ENCODE measurements at regions not wholly inside any gene's neighbourhood (a gene's known extent, or its start where the extent isn't known, plus 50 kb on each side); places are given as distances from the start of the nearest gene placed in this dataset.

DNA sequence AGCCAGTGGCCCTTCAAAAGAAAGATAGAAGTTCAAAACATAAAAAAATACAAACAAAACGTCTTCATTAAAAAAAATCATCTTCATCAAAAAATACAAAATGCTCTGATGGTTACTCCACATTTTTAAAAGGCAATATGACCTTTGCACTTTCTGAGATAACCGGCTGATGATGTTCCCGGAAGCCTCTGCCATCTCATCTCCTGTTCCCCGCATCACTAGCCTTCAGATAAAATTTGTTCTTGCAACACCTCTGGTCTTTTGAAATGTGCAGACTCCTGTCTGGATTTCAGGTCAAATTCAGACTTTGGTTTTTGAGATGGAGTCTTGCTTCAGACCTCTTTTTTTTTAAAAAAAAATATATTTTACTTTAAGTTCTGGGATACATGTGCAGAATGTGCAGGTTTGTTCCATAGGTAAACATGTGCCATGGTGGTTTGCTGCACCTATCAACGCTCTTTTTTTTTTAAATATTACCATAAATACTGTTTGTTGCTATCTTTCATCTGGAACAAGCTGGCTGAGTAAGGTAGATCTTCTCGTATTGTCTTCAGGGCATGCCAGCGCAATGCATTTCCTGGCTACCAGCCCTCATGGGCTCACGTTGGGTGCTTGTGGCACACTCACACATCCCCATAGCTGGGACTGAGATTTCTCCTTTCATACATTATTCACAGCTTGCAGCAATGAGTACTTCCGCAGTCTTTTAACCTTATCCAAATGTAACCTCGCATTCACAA lies 418.9 kb upstream of the ARGLU1 start:
- no peak overlapping the region for H3K27ac ChIP-seq (ENCODE audit: low read depth, low read length)
- peaks cover 15% of the 10 kb centered on the region for H3K4me1 Mint-ChIP-seq (ENCODE audit: low read depth, unreplicated experiment)
- H3K79me2 ChIP-seq (ENCODE audit: insufficient read depth, low read length) = no peaks in the 10 kb centered on the region
- H3K36me3 ChIP-seq (ENCODE audit: insufficient read depth, low read length) = no peaks in the 10 kb centered on the region
- H3K4me1 ChIP-seq (ENCODE audit: insufficient read depth, low read length) = no peaks in the 10 kb centered on the region
- FAIRE-seq (no peak), DNase-seq (ENCODE audit: low read depth) (no peak)
- TF ChIP-seq CTCF (IDR thresholded peaks at IDR 0.05; ENCODE audit: insufficient read depth, low read depth, low read length) (no peak), EZH2 (IDR thresholded peaks at IDR 0.05; ENCODE audit: insufficient read depth, low read length) (no peak)
- no peak overlapping the region for H3K27ac Mint-ChIP-seq (ENCODE audit: unreplicated experiment)
- no peak overlapping the region for H3K4me3 Mint-ChIP-seq (ENCODE audit: unreplicated experiment)
- no peaks in the 10 kb centered on the region for H3K27me3 ChIP-seq (ENCODE audit: insufficient read depth, low read length)
- H3K36me3 Mint-ChIP-seq (ENCODE audit: low read depth, unreplicated experiment) = no peaks in the 10 kb centered on the region
- H3K27me3 Mint-ChIP-seq (ENCODE audit: low read depth, unreplicated experiment) = no peaks in the 10 kb centered on the region
- H3K9ac ChIP-seq (ENCODE audit: low read length) = no peak overlapping the region
- no peak overlapping the region for H3K4me3 ChIP-seq (ENCODE audit: insufficient read depth, low read depth, low read length)
- H4K20me1 ChIP-seq (ENCODE audit: insufficient read depth, low read length) = no peaks in the 10 kb centered on the region
- no peaks in the 10 kb centered on the region for H3K9me3 Mint-ChIP-seq (ENCODE audit: unreplicated experiment)
- no peak overlapping the region for H3K4me2 ChIP-seq (ENCODE audit: low read length)
- H2AFZ ChIP-seq (ENCODE audit: low read depth, low read length) = no peak overlapping the region
- H3K9me3 ChIP-seq (ENCODE audit: insufficient read depth, low read depth, low read length) = no peaks in the 10 kb centered on the region

- no peaks in the 10 kb centered on the region for H3K36me3 Mint-ChIP-seq (ENCODE audit: low read depth, unreplicated experiment)
- no peak overlapping the region for H3K4me3 ChIP-seq (ENCODE audit: insufficient read depth, low read depth, low read length)
- FAIRE-seq = no peak
- H3K27me3 Mint-ChIP-seq (ENCODE audit: low read depth, unreplicated experiment) = no peaks in the 10 kb centered on the region
- H3K4me1 ChIP-seq (ENCODE audit: insufficient read depth, low read length) = no peaks in the 10 kb centered on the region
- DNase-seq (ENCODE audit: low read depth) = peak; percentile 20
- no peak overlapping the region for H3K27ac ChIP-seq (ENCODE audit: low read depth, low read length)
- no peaks in the 10 kb centered on the region for H3K36me3 ChIP-seq (ENCODE audit: insufficient read depth, low read length)
- TF ChIP-seq CTCF (IDR thresholded peaks at IDR 0.05; ENCODE audit: insufficient read depth, low read depth, low read length) = no peak
- no peak for TF ChIP-seq EZH2 (IDR thresholded peaks at IDR 0.05; ENCODE audit: insufficient read depth, low read length)
- no peaks in the 10 kb centered on the region for H3K9me3 Mint-ChIP-seq (ENCODE audit: unreplicated experiment)
- H4K20me1 ChIP-seq (ENCODE audit: insufficient read depth, low read length) = no peaks in the 10 kb centered on the region
- no peak overlapping the region for H3K4me2 ChIP-seq (ENCODE audit: low read length)
- H3K4me1 Mint-ChIP-seq (ENCODE audit: low read depth, unreplicated experiment) = peaks cover 15% of the 10 kb centered on the region
- no peak overlapping the region for H3K27ac Mint-ChIP-seq (ENCODE audit: unreplicated experiment)
- H2AFZ ChIP-seq (ENCODE audit: low read depth, low read length) = no peak overlapping the region
- no peak overlapping the region for H3K4me3 Mint-ChIP-seq (ENCODE audit: unreplicated experiment)
- no peaks in the 10 kb centered on the region for H3K79me2 ChIP-seq (ENCODE audit: insufficient read depth, low read length)
- H3K9me3 ChIP-seq (ENCODE audit: insufficient read depth, low read depth, low read length) = no peaks in the 10 kb centered on the region
- no peak overlapping the region for H3K9ac ChIP-seq (ENCODE audit: low read length)
- no peaks in the 10 kb centered on the region for H3K27me3 ChIP-seq (ENCODE audit: insufficient read depth, low read length)
Observed at GRCh38 chr13:106986033-106986484, 418.1 kb upstream of the ARGLU1 start.

DNA sequence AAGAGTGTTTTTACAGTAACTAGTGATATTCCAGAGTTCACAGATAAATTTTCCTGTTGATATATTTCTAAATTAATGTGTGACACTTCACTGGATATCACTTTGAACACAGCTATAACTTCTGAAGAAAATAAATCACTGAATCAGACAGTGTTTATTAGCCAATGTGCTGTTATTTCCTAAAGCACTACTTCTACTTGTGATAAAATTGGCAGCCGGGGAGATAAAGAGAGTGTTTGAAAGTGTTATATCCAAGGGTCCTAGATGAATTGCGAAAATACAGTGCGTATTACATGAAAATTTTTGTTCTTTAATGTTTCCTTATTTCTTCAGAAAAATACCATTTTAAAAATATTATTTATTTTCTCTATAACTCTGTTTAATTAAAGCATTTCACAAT lies 417.5 kb upstream of the ARGLU1 start:
- Mint-ChIP-seq H3K36me3 (ENCODE audit: low read depth, unreplicated experiment) (no peaks in the 10 kb centered on the region), H3K4me1 (ENCODE audit: low read depth, unreplicated experiment) (peaks cover 13% of the 10 kb centered on the region), H3K9me3 (ENCODE audit: unreplicated experiment) (no peaks in the 10 kb centered on the region), H3K27ac (ENCODE audit: unreplicated experiment) (no peak overlapping the region), H3K4me3 (ENCODE audit: unreplicated experiment) (no peak overlapping the region), H3K27me3 (ENCODE audit: low read depth, unreplicated experiment) (no peaks in the 10 kb centered on the region)
- no peak for DNase-seq (ENCODE audit: low read depth)
- Histone ChIP-seq H3K9ac (ENCODE audit: low read length) (no peak overlapping the region), H3K27ac (ENCODE audit: low read depth, low read length) (no peak overlapping the region), H3K27me3 (ENCODE audit: insufficient read depth, low read length) (no peaks in the 10 kb centered on the region), H4K20me1 (ENCODE audit: insufficient read depth, low read length) (no peaks in the 10 kb centered on the region), H3K9me3 (ENCODE audit: insufficient read depth, low read depth, low read length) (no peaks in the 10 kb centered on the region), H3K36me3 (ENCODE audit: insufficient read depth, low read length) (no peaks in the 10 kb centered on the region), H3K4me1 (ENCODE audit: insufficient read depth, low read length) (no peaks in the 10 kb centered on the region), H3K4me3 (ENCODE audit: insufficient read depth, low read depth, low read length) (no peak overlapping the region), H3K79me2 (ENCODE audit: insufficient read depth, low read length) (no peaks in the 10 kb centered on the region), H3K4me2 (ENCODE audit: low read length) (no peak overlapping the region), H2AFZ (ENCODE audit: low read depth, low read length) (no peak overlapping the region)
- no peak for FAIRE-seq
- TF ChIP-seq EZH2 (IDR thresholded peaks at IDR 0.05; ENCODE audit: insufficient read depth, low read length) = no peak
- TF ChIP-seq CTCF (IDR thresholded peaks at IDR 0.05; ENCODE audit: insufficient read depth, low read depth, low read length) = no peak

Measured in astrocyte (in vitro differentiated cells and primary cell).